Stimulated activated CD4-positive, alpha-beta T cell treated with anti-CD3 and anti-CD28 coated beads, Interleukin-15, amount 100 ng/mL, for 24 hours (primary cell): ENCODE measurements at regions not wholly inside any gene's neighbourhood (a gene's known extent, or its start where the extent isn't known, plus 50 kb on each side); places are given as distances from the start of the nearest gene placed in this dataset.
"Not testable (repeated sequence)": the region's sequence is repeated elsewhere in the genome, so short reads cannot be mapped to it uniquely, and the experiment has no call there.

Source experiments
- DNase-seq: peaks from one replicate; pipeline ENCODE4 v3.0.0-alpha.2; 2020

DNA sequence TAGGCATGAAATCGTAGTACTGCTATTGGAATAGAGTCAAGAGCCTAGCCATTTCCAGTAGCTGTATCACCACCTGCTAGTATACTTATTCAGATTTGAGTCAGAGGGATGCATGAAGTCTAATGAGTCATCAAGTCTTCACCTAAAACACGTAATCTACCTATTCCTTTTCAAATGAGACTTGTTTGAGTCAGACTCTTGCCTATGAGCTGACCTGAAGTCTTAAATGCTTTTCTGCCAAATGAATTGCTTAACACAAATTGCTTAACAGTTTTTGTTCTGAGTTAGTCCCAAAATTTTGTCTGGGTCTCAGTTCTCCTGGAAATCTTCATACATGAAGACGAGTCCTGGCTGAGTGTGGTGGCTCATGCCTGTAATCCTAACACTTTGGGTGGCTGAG, 165.2 kb downstream of the GNAT3 start:
- no peak for DNase-seq

GRCh38 chr7:80335511-80336231, 176.2 kb downstream of the GNAT3 start:
- DNase-seq, result no peak

DNA sequence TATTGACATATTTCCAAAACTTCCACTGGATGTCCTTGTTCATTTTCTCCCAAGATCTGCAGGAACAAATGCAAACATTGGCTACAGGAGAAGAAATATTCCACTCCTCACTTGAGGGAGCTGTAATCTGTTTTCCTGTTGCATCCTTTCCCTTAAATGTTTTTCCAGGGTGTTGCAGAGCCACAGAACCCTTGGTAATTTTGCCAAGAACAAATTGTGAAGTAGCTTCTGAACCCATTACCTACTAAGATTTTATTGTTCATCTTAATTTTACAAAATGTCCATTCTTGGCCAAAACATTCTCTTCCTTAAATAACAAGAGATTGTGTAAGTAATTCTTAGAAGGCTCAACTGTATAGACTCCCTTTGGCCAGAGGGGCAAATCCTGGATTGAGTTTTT, 177.0 kb downstream of the GNAT3 start:
- no peak for DNase-seq

- DNase-seq, result no peak
Observed at GRCh38 chr7:80334196-80334595, 177.7 kb downstream of the GNAT3 start.

DNA sequence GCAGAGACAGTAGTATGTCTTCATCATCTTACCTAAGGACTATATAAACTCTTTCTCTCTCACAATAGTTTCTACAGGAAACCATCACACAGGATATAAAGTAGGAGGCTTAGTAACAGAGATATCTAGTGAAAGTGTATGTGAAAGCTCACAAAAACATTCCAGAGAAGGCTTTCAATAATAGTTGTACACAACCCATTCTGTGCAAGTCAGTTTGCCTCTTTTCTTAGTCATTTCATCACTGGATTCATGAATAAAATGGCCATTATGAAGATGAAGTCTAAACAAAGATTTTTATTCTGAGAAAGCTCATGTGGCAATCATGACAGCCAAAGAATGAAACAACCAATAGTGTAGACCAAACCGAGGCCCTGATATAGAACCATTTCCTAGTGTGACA, 178.8 kb downstream of the GNAT3 start:
- no peak for DNase-seq

DNA sequence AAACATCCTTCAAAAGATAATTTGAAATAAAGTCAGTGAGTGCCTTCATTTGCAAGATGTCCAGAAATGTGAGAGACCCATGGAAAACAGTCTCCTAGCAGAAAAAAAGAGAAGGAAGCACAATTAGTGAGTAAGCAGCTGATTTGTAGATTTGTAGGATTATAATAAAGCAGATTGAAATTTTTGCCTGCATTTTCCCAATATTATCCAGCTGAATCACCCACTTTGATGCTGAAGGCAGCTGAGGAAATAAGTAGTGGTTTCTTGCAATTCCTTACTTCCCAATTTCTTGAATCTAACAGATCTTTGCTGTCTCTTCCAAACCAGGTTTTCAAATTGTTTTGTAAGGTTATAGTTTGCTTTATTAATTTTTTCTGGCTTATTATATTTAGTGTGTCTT, 181.4 kb downstream of the GNAT3 start:
- no peak for DNase-seq

GRCh38 chr7:80324032-80324431, 187.8 kb downstream of the GNAT3 start:
- no peak for DNase-seq

- no peak for DNase-seq
Observed at GRCh38 chr7:80319461-80319860, 184.8 kb downstream of the GNAI1 start.

GRCh38 chr7:80318081-80318480, 183.4 kb downstream of the GNAI1 start:
- no peak for DNase-seq

- no peak for DNase-seq
Observed at GRCh38 chr7:80316811-80317210, 182.2 kb downstream of the GNAI1 start.

GRCh38 chr7:80313716-80314115, 179.1 kb downstream of the GNAI1 start:
- no peak for DNase-seq

DNA sequence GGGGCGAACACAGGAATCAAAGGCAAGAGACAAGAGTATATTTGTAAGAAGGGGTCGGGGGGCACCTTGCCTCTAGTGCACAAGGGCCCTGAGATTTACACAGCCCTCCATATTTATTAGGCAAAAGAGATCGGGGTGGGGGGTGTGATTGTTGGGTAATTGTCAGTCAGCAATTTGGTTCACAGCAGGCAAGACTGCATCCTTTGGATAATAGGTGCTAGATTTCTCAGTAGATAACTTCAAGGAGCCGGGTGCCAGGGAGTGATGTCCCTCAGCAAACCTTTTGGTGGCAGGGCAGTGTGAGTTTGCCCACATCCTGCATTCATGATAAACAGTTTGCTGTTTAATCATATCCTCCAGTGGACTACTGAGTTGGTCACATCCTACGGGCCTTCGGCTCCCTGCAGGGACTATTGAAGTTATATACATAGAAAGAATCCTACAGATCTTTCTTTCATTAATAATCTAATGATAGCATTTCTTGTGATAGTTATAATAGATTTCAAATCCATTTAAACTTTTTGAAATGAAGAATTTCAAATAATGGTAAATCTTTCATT, 178.5 kb downstream of the GNAI1 start:
- DNase-seq, result no peak

GRCh38 chr7:80312139-80312661, 177.6 kb downstream of the GNAI1 start:
- peak; percentile 3 for DNase-seq

DNA sequence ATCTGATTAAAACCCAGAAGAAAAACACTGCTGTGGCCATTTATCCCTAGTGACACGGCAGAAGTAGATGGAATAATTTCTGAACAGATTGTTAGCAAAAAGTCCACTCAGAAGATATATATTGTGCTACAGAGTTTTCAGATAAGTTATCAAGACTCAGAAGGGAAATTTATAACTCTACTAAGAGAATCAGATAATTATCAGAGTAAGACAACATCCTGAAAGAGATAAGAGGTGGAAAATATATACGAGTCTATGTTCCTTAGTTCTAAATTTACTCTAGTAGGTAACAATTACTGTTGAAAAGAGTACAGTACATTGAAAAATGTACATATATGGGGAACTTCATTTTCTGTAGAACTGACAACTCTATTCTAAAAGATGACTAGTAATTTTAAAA, 176.7 kb downstream of the GNAI1 start:
- DNase-seq, result no peak

DNA sequence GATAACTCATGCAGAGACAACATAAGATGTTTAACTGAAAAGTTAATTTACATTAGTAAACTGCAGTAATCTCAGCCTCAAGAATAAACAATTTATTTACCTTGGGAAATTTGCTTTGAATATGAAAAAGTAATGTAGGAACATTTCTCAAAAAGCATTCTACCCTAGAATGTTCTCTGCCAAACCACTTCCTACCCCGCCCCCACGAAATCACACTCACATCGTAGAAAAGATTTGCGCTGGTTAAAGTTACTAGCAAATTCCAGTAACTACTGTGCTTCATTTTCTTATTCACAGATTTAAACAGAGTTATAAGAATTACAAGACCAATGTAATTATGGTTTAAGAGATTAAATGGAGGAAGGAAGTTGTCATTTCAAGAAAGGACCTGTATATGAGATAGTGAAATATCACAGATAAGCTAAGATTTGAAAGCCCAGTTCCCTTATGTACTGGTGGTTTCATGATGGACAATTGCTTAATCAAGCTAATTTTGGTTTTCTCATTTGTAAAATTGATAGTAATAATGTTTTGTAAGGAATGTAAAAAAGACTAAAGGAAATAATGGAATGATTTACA, 175.4 kb downstream of the GNAI1 start:
- DNase-seq, result peak; percentile 5

- no peak for DNase-seq
Observed at GRCh38 chr7:80309377-80309776, 174.7 kb downstream of the GNAI1 start.

DNA sequence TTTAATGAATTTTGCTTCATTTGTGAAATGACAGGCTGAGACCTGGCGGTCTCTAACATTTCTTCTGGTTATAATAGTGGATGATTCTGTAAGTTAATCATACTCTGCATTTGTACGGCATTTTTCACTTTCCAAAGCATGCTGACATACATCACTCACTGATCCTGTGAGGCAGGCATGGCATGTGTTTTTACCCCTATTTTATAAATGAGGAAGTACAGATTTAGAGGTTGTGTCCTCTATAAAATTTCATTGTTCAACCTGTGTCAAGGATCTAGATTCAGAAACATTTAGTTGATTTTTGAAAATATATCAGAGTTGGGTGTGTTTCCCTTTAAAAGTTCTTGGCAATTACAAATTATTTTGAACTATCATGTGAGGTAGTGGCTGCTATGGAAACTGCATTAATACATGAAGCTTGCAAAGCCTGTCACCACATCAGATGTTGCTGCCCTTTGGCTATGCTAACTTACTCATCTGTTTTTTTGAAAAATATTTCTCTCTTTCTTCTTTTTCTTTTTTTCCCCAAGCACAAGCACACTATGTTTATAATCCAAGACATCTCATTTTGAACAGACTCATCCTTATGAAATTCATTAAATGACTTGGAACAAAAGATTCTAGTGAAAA, 172.7 kb downstream of the GNAI1 start:
- DNase-seq, result no peak

DNA sequence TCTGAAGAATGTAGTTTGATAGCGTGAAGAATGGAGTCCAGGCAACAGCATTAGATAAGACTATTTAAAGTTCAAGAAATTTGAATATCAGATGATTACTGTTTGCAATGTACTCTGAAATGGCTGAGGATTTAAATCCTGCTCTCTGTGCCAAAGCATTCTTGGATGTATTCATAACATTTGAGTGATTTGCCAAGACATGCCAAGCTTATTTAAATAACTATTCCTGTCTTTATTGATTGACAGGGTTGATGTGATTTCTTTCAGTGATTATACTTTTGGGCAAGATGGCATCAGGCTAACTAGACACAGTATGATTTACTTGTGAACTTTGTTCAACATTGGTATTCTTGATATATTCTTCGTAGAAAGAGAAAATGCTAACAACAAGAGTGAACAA, 168.7 kb downstream of the GNAI1 start:
- no peak for DNase-seq

DNA sequence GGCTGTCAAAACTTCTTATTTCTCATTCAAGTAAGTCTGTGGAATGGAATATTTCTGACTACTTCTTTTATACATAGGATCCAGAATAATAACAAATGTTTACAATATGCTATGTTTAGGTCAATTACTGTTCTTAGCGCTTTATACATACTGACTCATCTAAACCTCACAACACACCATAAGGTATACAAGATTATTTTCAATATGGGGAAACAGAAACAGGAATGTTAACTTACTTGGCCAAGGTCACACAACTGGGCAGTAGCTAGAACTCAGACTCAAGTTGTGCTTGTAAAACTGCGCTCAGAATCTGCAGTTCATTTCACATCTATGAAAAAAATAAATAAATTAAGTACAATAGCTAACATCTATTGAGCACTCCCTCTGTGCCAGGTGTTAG, 168.0 kb downstream of the GNAI1 start:
- no peak for DNase-seq

DNA sequence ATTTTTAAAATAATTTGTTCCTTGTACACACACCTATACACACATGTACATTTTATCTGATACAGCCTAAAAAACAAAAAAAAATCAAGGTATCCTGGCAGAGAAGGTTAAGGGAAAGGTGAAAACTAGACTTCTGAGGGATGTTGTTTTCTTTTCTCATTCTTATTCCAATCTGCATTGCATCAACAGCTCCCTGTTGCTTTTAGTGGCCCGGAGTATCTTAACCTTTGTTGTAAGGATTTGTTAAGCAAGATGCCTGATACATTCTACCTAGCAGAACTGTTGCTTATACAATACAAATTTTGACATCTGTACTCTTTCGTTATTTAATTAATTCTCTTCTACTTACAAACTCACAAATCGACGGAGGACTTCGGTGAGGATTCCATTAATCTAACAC, 167.4 kb downstream of the GNAI1 start:
- no peak for DNase-seq

- no peak for DNase-seq
Observed at GRCh38 chr7:80298201-80298600, 163.6 kb downstream of the GNAI1 start.

DNA sequence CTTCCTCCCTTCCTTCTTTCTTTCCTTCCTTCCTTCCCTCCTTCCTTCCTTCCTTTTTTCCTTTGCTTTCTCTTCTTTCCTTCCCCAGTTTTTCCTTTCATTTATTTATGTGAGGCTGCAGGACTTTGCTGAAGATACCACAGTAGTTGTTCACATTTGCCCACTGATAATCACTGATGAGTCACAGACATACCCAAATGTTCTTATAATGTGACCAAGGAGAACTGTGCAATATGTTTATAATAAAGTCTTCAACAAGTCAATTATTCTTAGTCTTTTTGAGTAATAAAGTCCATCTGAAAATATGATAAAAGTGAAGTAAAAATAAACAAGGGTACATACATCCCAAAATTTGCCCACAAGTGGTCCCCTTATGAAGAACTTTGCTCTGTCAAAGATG, 159.7 kb downstream of the GNAI1 start:
- DNase-seq, result no peak

DNA sequence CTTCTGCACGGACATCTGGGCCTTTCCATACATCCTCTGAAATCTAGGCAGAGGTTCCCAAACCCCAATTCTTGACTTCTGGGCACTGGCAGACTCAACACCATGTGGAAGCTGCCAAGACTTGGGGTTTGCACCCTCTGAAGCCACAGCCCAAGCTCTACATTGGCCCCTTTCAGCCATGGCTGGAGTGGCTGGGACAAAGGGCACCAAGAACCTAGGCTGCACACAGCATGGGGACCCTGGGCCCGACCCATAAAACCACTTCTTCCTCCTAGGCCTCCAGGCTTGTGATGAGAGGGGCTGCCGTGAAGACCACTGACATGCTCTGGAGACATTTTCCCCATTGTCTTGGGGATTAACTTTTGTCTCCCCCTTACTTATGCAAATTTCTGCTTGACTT, 158.0 kb downstream of the GNAI1 start:
- DNase-seq, result not testable (repeated sequence)
